Tibial nerve (tissue), 3 donors: ENCODE measurements at regions not wholly inside any gene's neighbourhood (a gene's known extent, or its start where the extent isn't known, plus 50 kb on each side); places are given as distances from the start of the nearest gene placed in this dataset.

ENCODE experiments used
- CTCF ChIP-seq, 5 experiments: fragments of 200-600 bp in 3 of 5; fragments of 450-650 bp in 2 of 5; sonication (generic) in 3 of 5; IDR thresholded peaks; one replicate each; pipeline ENCODE4 v1.5.1; 2016 to 2019; ENCODE audit warnings: antibody characterized with exemption in 5 of 5, mild to moderate bottlenecking in 3 of 5, moderate library complexity in 2 of 5
- POLR2A ChIP-seq, 2 donors: fragments of 450-650 bp; IDR thresholded peaks; one replicate each; pipeline ENCODE4 v1.6.1; 2017; ENCODE audit warnings: antibody characterized with exemption in 2 of 2, mild to moderate bottlenecking in 2 of 2, moderate library complexity in 2 of 2

GRCh38 chr12:87381742-87382141, 647.5 kb downstream of the C12orf50 start:
- TF ChIP-seq CTCF (IDR thresholded peaks at IDR 0.05) (no peak), POLR2A (IDR thresholded peaks at IDR 0.05) (no peak)
